Stimulated activated CD4-positive, alpha-beta T cell treated with anti-CD3 and anti-CD28 coated beads, Interleukin-4, amount 100 ng/mL, for 24 hours (primary cell): ENCODE measurements at regions not wholly inside any gene's neighbourhood (a gene's known extent, or its start where the extent isn't known, plus 50 kb on each side); places are given as distances from the start of the nearest gene placed in this dataset.

Experiments used
- DNase-seq: peaks from one replicate; pipeline ENCODE4 v3.0.0-alpha.2; 2020

- DNase-seq = no peak
Observed at GRCh38 chr15:66832664-66833063, 130.6 kb downstream of the SMAD6 start.

DNA sequence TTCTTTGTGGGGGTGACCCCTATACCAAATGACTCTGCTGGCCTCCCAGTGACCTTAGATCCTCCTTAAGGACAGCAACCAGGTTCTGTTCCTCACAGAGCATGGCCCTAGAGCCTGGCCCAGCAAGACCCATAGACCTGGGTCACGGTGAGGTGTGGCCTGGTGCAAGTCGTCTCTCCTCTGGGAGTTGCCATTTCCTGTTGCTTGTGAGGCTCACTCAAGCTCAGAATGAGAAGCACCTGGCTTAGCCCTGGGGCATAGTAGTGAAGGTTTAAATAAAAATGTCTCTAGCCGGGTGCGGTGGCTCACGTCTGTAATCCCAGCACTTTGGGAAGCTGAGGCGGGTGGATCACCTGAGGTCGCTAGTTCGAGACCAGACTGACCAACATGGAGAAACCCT is 131.3 kb downstream of the SMAD6 start:
- DNase-seq = no peak

- no peak for DNase-seq
Observed at GRCh38 chr15:66833803-66834202, 131.8 kb downstream of the SMAD6 start.

DNA sequence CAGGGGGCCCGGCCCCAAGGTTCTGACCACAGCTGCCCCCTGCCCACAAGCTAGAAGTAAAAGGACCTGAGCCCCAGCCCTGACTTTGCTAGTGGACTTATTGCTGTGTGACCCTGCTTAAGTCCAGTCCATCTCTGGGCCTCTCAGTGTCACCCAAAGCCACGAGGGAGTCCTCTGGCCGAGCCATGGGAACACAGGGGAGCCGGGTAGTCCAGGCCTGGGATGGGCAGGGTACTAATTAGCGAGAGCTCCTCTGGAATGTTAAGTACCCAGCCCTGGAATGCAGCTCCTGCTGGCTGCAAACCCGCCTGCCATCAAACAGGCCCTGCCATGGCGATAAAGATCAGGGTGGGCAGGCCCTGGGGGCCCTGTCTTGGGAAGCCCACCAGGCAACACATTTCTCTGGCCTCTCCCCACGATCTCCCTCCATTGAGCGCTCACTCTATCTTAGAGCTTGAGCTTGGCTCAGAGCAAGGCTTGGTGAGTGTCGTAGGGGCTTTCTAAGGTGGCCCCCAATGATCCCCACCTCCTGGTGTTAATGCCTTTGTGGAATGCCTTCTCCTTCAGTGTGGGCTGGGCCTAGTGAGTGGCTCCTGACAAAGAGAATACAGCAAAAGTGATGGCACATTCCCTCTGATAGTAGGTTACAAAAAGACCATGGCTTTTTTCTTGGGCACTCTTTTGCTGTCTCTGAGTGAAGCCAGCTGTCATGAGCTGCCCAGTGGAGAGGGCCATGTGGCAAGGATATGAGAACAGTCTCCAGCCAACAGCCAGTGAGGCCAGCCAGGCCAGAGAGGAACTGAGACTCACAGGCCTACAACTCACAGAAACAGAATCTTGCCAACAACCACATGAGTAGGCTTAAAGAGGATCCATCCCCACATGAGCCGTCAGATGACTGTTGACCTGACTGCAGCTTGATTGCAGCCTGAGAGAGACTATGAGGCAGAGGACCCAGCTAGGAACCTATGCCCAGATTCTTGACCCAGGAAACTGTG is 133.1 kb downstream of the SMAD6 start:
- DNase-seq = no peak

DNA sequence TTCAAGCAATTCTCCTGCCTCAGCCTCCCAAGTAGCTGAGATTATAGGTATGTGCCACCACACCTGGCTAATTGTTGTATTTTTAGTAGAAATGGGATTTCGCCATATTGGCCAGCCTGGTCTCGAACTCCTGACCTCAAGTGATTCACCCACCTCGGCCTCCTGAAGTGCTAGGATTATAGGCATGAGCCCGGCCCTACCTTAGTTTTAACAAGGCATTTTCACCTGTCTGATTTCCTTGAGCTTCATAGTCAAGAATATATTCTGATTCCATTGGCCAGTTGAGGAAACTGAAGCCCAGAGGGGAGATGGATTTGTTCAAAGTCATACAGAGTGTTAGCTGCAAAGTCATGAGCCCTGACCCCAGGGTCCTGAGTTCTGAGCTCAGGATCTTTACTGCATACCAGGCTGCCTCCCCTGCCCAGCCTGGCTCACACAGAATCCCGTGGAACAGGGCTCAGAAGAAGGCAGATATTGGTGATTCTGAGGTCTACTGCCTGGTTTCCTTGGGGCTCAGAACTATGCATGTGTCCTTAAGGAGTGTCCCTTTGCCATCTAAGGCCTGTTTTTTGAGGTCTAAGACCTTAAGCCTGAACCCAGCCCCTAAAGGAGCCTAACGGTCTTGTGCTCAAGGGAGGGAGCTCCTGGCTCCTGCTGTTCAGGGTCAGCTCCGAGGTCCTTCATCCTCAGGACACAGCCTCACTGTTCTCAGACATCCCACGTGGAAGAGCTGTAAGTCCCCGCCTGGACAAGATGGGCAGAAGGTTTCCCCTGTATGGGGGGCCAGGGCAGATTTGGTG is 134.4 kb downstream of the SMAD6 start:
- DNase-seq = no peak

DNA sequence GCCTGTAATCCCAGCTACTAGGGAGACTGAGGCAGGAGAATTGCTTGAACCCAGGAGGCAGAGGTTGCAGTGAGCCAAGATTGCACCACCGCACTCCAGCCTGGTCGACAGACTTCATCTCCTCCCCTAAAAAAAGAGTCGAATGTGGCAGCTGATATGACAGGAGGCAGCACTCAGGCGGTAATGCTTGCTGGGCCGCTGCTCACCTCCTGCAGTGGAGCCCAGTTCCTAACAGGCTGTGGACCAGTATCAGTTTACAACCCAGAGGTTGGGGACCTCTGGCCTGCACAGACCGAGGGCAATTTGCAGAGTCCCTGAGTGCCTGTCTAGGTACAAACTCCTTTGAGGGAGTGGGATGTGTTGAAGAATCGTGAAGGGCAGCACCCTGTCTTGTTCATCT is 136.2 kb downstream of the SMAD6 start:
- no peak for DNase-seq

DNA sequence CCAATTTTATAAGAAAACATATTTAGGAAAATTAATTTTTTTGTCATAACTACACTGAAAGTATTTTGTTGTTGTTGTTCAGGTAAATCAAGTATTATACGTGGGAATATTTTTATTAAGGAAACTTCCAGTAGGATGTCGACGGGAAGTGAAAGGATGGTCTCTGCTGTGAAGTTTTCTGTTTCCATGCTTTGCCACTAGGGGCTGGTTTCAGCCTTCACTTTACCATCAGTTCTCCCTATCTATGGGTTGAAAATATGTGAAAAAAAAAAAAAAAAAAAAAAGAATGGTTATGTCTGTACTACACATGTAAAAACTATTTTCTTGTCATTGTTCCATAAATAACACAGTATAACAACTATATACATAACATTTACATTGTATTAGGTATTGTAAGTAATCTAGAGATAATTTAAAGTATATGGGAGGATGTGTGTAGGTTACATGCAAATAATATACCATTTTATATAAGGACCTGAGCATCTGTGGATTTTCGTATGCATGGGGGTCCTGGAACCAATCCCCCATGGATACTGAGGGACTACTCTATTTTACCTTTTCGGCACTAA is 136.7 kb downstream of the SMAD6 start:
- DNase-seq = no peak

- DNase-seq = no peak
Observed at GRCh38 chr15:66839506-66840112, 137.6 kb downstream of the SMAD6 start.

- DNase-seq = no peak
Observed at GRCh38 chr15:66840615-66841390, 138.8 kb downstream of the SMAD6 start.

DNA sequence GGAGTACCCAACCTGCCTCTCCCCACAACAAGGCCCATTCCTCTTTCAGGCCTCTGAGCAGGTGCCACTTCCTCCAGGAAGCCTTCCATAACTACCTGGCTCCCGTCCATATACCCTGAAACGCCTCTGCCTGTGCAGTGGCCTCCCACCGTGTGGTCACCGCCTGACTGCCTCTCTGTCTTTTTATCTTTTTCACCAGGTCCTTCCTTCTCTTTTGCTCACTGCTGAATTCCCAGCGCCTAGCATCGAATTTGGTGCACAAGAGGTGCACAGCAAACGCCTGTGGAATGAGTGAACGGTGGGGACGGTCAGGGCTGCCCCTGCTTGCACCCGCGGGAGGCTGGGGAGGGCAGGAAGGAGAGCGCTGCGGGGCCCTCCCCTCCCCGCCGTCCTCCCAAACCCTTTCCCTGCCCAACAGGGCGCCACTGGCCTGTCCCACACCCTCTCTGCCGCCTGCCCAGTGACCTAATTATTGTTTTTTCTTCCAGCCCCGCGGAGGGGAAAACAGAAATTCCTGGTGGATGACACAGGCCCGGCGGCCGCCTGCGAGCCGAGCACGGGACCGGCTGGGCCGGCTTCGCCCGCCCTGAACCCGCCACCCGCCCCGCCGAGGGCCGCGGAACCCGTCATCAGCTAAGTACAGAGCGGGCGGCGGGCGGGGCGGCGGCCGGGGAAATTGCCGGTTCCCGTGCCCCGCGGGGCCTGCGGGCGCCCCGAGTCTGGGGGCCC is 140.1 kb downstream of the SMAD6 start:
- no peak for DNase-seq

DNA sequence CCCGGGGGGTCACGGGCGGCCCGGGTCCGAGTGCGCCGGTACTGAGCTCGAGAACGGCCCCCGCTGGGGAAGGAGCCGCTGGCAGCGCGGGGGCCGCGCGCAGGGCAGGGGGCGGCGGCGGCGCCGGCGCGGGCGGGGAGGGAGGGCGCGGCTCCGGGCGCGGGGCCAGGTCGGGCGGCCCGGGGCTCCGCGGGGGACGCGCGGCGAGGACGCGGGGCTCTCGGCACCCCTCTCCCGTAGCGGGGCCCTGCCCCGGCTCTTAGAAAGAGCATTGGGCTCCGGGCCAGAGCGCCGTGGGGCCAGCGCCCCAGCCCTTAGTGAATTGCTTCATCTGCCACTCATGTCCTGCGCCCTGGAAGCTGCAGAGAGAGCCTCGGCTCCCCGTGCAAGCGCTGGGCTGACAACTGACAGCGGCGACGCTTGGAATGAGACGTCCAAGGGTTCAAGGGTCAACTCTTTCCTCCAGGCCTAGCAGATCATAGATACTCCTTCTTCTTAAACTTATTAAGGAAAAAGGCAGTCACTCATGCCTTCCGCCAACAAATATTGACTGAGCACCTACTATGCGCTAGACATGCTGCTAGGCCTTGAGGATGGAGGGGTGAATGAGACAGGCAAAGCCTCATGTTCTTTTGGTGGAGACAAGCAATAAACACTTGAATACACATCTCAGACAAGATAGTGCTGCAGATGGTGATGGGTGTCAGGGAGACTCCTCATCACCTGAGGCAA is 140.8 kb downstream of the SMAD6 start:
- no peak for DNase-seq

- DNase-seq = no peak
Observed at GRCh38 chr15:66843581-66843980, 141.5 kb downstream of the SMAD6 start.

DNA sequence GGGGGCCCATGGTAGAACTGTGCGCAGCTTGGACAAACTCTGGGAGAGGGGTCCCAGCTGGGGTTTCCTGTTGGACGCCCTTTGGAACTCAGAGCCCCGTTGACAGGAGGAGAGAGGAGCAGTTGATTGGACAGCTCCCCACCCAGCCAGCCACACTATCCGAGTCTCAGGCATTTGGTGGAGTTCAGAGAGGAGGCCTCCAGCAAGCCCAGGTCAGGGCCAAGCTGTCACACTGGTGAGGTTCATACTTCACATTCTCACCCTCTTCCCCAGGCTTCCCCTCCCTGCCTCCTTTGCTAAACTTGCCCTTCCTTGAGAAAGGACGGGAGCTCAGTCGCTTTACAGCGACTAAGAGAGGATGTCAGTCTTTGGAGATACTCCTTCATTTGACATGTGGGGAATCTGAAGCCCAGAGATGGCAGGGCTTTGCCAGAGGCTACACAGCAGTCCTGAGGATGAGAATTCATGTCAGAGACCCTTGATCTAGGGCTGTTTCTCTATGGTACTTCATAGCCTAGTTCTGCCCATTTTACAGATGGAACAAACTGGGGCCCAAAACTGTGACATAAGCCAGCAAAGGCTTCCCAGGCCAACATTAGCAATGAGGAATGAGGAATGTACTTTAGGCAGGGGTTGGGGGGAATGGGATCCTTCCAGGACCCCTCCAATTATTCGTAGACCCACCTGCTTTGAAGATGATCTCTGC is 142.2 kb downstream of the SMAD6 start:
- DNase-seq = no peak

DNA sequence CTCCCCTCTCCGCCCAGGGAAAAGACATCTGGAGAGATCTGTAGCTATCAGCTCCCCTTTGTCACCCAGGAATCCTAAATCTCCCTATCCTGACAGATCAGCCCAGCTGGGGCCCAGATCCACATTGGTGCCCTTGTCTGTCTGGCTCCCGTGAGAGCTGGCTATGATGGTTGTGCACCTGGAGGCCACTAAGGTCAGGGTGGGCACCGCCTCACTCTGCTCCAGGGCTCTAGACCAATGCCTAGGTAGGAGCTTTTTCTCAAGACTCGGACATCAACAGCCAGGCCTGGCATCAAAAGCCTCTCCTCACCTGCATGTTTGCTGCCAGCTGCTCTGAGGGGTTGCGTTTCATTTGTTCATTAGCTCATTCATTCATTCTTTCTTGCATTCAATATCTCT is 142.7 kb downstream of the SMAD6 start:
- no peak for DNase-seq

- no peak for DNase-seq
Observed at GRCh38 chr15:66845266-66845785, 143.3 kb downstream of the SMAD6 start.

DNA sequence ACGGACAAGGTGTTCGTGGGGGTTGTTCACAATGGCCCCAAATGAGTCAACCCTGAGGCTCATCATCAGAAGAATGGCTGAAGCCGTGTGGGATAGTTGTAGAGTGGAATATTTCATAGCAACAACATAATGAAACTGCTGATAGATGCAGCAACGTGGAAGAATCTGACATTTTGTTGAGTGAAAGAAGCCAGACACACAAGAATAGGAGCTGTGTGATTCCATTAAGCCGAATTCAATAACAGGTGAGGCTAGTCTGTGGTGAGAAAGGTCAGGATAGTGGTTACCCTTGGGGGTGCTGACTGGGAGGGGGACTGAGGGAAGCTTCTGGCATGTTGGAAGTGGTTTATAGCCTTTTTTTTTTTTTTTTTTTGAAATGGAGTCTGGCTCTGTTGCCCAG is 144.0 kb downstream of the SMAD6 start:
- DNase-seq = no peak

DNA sequence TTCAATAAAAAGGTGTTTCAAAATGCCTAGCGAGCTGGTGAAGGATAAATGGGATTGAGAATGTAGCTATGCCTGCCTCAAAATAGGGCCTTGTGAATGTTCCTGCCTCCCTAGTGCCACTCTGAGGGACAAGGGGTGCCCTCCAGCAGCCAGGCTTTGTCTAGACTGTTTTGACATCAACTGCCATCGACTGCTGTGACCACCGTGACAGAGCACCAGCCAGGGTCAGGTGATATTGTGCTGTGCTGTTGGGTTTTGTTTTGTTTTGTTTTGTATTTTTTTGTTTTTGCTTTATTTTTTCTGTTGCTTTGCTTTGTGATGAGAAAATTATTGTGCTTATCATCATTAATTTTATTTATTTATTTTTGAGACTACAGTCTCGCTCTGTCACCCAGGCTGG is 144.8 kb downstream of the SMAD6 start:
- no peak for DNase-seq

- DNase-seq = no peak
Observed at GRCh38 chr15:66847565-66847991, 145.5 kb downstream of the SMAD6 start.

GRCh38 chr15:66848116-66848515 is 146.1 kb downstream of the SMAD6 start:
- DNase-seq = no peak
